Stomach smooth muscle (tissue), 2 donors: ENCODE measurements at regions not wholly inside any gene's neighbourhood (a gene's known extent, or its start where the extent isn't known, plus 50 kb on each side); places are given as distances from the start of the nearest gene placed in this dataset.

Source experiments
- H3K27ac ChIP-seq: one replicate; pipeline ENCODE4 v1.7.0; 2013; ENCODE audit warnings: mild to moderate bottlenecking, low read length, inconsistent platforms
- H3K27me3 ChIP-seq, 2 donors: one replicate each; pipeline ENCODE4 v1.7.0; 2013; ENCODE audit warnings: low read length in 2 of 2; ENCODE audit not compliant: insufficient read depth in 2 of 2, control insufficient read depth in 1 of 2
- H3K36me3 ChIP-seq, 2 donors: one replicate each; pipeline ENCODE4 v1.7.0; 2013; ENCODE audit warnings: low read length in 2 of 2; ENCODE audit not compliant: control insufficient read depth in 2 of 2, insufficient read depth in 2 of 2
- H3K4me1 ChIP-seq: one replicate; pipeline ENCODE4 v1.7.0; 2013; ENCODE audit warnings: low read length; ENCODE audit not compliant: control insufficient read depth, insufficient read depth
- H3K4me3 ChIP-seq, 2 donors: one replicate each; pipeline ENCODE4 v1.7.0; 2013; ENCODE audit warnings: low read length in 2 of 2
- H3K9ac ChIP-seq, 2 donors: one replicate each; pipeline ENCODE4 v1.7.0; 2013; ENCODE audit warnings: low read length in 2 of 2, mild to moderate bottlenecking in 1 of 2
- H3K9me3 ChIP-seq, 2 donors: one replicate each; pipeline ENCODE4 v1.7.0; 2013; ENCODE audit warnings: low read length in 2 of 2; ENCODE audit not compliant: control insufficient read depth in 2 of 2
- donor health status: healthy.
- donor health status: Pancreatic carcinoma.

DNA sequence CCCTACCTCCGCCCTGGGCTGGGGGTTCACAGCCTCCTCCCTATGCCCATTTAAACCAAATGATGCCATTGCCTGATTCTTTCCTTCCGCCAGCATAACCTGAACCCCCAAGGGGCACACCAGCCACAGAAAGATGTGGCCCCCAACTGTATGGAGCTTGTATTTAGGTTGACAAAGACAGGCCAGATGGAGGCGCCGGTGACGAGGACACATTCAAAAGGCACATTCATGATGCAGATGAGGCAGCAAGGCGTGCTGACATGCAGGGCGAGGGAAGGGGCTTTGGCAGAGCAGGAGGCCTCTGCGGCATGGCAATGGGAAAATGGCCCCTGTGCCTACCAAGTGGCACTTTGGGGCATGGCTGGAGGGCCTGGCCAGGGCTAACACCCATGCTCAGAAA is 112.2 kb downstream of the RFLNA start:
- H3K9ac ChIP-seq = no peak overlapping the region
- H3K36me3 ChIP-seq = peaks cover 2 to 15% of the 10 kb centered on the region in 2 donors
- no peak overlapping the region for H3K27ac ChIP-seq
- peaks cover 65% of the 10 kb centered on the region for H3K4me1 ChIP-seq
- no peaks in the 10 kb centered on the region for H3K9me3 ChIP-seq
- H3K27me3 ChIP-seq = no peaks in the 10 kb centered on the region
- no peak overlapping the region for H3K4me3 ChIP-seq

DNA sequence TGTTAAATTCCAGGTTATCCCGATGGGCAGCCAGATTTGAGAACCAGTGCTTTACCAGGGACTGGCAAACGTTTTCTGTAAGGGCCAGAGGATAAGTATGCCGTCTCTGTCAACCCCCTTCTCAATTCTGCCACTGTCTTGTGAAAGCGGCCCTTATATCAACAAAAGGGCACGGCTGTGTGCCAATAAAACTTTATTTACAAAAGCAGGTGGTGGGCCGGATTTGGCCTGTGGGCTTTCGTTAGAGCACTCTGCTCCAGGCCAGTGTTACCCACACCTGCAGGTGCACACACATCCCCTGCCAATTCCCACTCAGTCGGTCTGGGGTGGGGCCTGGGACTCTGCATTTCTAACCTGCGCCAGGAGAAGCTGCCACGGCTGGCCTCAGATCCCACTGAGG is 111.2 kb downstream of the RFLNA start:
- no peaks in the 10 kb centered on the region for H3K9me3 ChIP-seq
- no peaks in the 10 kb centered on the region for H3K27me3 ChIP-seq
- H3K4me1 ChIP-seq = peaks cover 61% of the 10 kb centered on the region
- H3K27ac ChIP-seq = no peak overlapping the region
- H3K4me3 ChIP-seq = no peak overlapping the region
- no peak overlapping the region for H3K9ac ChIP-seq
- H3K36me3 ChIP-seq = peaks cover 0 to 16% of the 10 kb centered on the region in 2 donors

DNA sequence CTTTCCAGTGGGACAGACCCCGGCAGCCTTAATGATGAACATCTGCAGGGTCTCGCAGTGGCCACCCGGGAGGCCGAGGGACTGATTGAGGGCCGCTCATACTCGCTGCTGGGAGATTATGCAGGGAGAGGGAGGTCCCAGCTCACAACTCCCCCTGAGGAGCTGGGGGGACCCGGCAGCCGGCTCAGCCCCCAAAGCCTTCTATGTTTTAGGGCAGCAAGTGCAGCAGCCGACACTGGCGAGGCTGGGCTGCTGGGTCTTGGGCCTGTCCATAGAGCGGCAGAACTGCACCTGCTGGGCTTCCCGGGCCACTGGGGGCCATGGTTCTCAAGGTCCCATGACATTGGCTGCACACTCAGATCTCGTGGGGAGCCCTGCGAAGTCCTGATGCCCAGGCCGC is 110.7 kb downstream of the RFLNA start:
- Histone ChIP-seq H3K27me3 (no peaks in the 10 kb centered on the region), H3K36me3 (peaks cover 2 to 19% of the 10 kb centered on the region in 2 donors), H3K4me3 (no peak overlapping the region), H3K27ac (no peak overlapping the region), H3K9me3 (no peaks in the 10 kb centered on the region), H3K9ac (no peak overlapping the region), H3K4me1 (peaks cover 57% of the 10 kb centered on the region)

DNA sequence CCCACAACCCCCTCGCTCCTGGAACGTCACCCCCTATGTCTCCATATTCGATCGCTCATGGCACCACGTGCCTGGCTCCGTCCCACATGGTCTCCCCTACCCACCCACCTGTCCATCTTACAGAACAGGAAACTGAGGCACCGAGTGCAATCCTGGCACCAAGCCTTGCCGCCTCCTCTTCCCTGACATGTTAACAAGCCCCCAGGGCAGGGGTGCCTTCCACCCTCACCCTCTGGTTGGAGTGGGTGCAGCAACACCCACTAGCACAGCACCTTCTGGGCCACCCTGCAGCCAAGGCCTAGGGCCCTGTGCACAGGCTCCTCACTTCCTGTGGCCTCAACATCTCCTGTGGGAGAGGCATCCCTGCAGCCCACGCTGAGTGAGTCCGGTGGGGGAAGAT is 110.3 kb downstream of the RFLNA start:
- no peak overlapping the region for H3K9ac ChIP-seq
- peaks cover 6 to 23% of the 10 kb centered on the region in 2 donors for H3K36me3 ChIP-seq
- no peaks in the 10 kb centered on the region for H3K9me3 ChIP-seq
- no peak overlapping the region for H3K27ac ChIP-seq
- peaks cover 53% of the 10 kb centered on the region for H3K4me1 ChIP-seq
- H3K4me3 ChIP-seq = no peak overlapping the region
- no peaks in the 10 kb centered on the region for H3K27me3 ChIP-seq

DNA sequence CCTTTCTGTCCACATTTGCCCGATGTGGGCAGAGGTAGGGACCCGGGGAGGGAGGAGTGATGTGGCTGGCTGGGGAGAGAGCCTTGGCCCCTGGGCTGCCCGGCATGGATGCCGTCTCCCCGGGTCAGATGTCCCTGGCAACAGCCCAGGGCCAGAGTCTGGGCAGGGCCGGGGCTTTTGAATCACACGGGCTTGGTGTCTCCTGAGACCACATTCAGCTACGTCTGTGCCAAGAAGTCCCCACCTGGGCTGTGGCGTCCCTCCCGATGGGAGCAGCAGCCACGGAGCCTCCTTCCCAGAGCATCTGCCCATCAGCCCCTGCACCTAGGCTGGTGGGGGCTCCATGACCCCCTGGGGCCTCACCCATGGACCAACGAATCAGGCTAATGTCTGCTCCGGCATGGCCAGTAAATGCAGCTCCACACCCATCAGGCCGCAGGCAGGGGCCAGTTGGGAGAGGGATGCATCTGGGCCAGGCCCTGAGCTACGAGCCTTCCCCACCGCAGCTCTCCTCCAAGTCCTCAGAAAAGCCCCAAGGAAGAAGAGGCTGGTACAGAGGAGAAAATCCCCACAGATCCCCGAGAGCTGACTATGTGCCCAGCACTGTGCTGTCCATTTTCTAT is 109.4 kb downstream of the RFLNA start:
- Histone ChIP-seq H3K27me3 (no peaks in the 10 kb centered on the region), H3K9me3 (no peaks in the 10 kb centered on the region), H3K36me3 (peaks cover 8 to 21% of the 10 kb centered on the region in 2 donors), H3K4me3 (peak overlapping the region in 1 of 2 donors; percentile 3), H3K9ac (peak overlapping the region; percentile 13 to 58), H3K27ac (peak overlapping the region; percentile 67), H3K4me1 (peaks cover 54% of the 10 kb centered on the region)

DNA sequence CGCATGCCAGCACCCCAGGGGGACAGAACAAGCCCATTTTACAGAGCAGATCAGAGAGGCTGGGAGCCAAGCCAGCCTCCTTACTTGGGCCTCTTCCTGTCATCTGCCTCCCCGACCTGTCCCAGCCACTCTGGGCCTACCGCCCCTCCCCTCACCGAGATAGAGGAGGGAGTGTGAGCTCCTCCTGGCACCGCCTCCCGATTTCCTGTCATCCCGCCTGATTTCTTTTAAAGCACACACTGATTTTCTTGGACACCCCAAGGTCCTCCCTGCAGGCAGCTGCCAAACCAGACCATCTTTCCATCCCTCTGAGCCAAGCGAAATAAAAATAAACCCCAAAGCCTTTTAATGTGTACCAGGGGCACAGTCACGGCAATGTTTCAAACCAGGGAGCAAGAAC is 108.4 kb downstream of the RFLNA start:
- no peaks in the 10 kb centered on the region for H3K27me3 ChIP-seq
- H3K9me3 ChIP-seq = no peaks in the 10 kb centered on the region
- no peak overlapping the region for H3K4me3 ChIP-seq
- H3K9ac ChIP-seq = peak overlapping the region in 1 of 2 donors; percentile 58
- peaks cover 59% of the 10 kb centered on the region for H3K4me1 ChIP-seq
- H3K36me3 ChIP-seq = peaks cover 8 to 21% of the 10 kb centered on the region in 2 donors
- H3K27ac ChIP-seq = peak overlapping the region; percentile 67

DNA sequence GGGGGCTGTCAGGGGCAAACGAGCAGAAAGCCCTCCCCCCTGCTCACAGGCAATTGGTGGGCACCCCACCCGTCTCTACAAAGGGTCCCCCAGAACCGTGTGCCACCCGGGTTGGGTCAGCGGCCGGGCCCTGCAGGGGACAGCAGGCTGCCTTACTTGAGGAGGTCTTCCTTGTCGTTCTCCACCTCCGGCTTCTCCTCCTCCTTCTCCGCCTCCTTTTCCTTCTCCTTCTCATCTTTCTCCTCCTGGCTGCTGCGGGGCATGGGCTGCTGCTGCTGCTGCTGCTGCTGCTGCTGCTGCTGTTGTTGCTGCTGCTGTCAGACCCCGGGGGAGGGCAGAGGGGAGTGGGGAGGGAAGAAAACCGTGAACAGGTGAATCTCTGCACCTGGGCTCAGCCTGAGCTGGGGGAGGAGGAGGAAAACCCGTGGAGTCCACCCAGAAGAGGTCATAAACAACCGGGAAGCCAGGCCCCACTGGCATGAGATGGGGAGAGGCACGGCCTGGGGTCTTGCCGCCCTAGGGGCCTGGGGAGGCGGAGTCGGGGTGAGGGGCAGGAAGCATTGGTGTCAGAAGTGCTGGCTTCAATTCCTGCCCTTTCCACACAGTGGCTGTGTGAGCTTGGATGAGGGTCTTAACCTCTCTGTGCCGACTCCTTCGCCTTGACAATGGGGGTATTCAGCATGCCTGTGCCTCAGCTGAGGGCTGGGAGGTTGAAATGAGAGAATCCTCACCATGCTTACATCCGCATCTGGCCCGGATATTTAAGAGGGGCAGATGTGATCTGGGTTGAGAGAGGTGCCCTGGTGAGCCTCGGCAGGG is 107.6 kb downstream of the RFLNA start:
- no peak overlapping the region for H3K4me3 ChIP-seq
- peak overlapping the region; percentile 67 for H3K27ac ChIP-seq
- H3K9ac ChIP-seq = peak overlapping the region in 1 of 2 donors; percentile 13
- H3K9me3 ChIP-seq = no peaks in the 10 kb centered on the region
- peaks cover 67% of the 10 kb centered on the region for H3K4me1 ChIP-seq
- H3K27me3 ChIP-seq = no peaks in the 10 kb centered on the region
- peaks cover 8 to 21% of the 10 kb centered on the region in 2 donors for H3K36me3 ChIP-seq

DNA sequence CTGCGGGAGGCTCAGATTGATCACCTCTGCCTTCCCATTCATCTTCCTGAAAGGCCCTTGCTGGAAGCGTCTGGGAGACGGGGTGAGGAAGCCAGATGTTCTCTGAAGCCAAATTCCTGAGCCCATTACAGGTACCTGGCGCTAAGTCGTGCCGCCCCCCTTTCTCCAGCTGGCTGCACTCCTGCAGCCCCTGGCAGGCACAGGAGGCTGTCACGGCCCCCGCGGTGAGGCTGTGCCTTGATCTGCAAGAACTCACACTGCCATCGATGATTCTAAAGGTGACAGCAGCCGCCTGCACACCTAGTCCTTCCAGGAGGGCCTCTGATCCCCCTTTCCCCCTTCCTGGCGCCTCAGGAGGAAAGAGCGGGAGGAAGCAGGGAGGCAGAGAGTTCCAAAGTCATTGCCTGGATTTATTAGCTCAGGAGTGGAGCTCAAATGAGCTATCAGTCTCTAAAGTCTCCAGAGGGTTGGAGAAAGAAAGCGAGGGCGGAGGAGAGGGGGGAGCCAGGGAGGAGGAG is 106.9 kb downstream of the RFLNA start:
- H3K4me3 ChIP-seq = no peak overlapping the region
- H3K4me1 ChIP-seq = peaks cover 74% of the 10 kb centered on the region
- H3K27me3 ChIP-seq = no peaks in the 10 kb centered on the region
- no peak overlapping the region for H3K9ac ChIP-seq
- peak overlapping the region; percentile 67 for H3K27ac ChIP-seq
- H3K9me3 ChIP-seq = no peaks in the 10 kb centered on the region
- peaks cover 11 to 18% of the 10 kb centered on the region in 2 donors for H3K36me3 ChIP-seq

DNA sequence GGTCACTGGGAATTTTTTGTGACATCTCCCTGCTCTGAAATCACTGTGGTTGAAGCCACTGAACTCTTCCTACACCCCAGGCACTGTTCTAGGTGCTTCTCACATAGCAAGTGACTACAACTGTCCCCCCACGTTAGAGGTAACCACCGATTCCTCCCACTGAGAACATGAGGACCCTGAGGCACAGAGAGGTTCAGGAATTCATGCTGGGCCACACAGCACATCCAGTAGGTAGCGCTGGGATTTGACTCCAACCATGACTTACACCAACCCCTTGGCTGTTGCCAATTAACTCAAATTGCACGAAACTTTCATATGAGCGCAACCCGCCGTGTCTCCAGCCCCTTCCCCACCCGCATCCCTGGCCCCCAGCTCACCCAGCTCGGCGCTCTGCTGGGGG is 105.2 kb downstream of the RFLNA start:
- H3K9me3 ChIP-seq = no peaks in the 10 kb centered on the region
- H3K36me3 ChIP-seq = peaks cover 11 to 13% of the 10 kb centered on the region in 2 donors
- H3K27ac ChIP-seq = peak overlapping the region; percentile 73
- no peaks in the 10 kb centered on the region for H3K27me3 ChIP-seq
- H3K9ac ChIP-seq = no peak overlapping the region
- H3K4me1 ChIP-seq = peaks cover 83% of the 10 kb centered on the region
- no peak overlapping the region for H3K4me3 ChIP-seq

DNA sequence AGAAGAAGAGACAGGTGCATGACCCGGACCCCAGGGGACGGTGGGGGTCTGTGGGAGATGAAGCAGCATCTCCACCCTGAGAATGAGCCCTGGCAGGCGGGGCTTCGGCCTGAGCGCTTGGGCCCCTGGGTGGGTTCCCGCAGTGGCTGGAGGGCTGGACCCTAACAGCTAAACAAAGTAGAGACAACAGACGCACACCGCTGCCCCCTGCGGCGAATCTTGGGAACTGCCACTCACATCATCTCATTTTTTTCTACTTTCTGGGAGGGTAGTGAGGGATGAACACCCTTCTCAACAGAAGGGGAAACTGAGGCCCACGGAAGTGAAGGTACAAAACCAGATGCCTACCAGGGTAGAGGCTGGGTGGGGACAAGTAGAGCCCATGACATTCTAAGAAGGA is 104.7 kb downstream of the RFLNA start:
- peak overlapping the region; percentile 73 for H3K27ac ChIP-seq
- H3K9ac ChIP-seq = no peak overlapping the region
- peaks cover 11 to 12% of the 10 kb centered on the region in 2 donors for H3K36me3 ChIP-seq
- no peaks in the 10 kb centered on the region for H3K27me3 ChIP-seq
- no peaks in the 10 kb centered on the region for H3K9me3 ChIP-seq
- peaks cover 83% of the 10 kb centered on the region for H3K4me1 ChIP-seq
- no peak overlapping the region for H3K4me3 ChIP-seq
